ENCODE measurements at regions not wholly inside any gene's neighbourhood (a gene's known extent, or its start where the extent isn't known, plus 50 kb on each side); places are given as distances from the start of the nearest gene placed in this dataset.

DNA sequence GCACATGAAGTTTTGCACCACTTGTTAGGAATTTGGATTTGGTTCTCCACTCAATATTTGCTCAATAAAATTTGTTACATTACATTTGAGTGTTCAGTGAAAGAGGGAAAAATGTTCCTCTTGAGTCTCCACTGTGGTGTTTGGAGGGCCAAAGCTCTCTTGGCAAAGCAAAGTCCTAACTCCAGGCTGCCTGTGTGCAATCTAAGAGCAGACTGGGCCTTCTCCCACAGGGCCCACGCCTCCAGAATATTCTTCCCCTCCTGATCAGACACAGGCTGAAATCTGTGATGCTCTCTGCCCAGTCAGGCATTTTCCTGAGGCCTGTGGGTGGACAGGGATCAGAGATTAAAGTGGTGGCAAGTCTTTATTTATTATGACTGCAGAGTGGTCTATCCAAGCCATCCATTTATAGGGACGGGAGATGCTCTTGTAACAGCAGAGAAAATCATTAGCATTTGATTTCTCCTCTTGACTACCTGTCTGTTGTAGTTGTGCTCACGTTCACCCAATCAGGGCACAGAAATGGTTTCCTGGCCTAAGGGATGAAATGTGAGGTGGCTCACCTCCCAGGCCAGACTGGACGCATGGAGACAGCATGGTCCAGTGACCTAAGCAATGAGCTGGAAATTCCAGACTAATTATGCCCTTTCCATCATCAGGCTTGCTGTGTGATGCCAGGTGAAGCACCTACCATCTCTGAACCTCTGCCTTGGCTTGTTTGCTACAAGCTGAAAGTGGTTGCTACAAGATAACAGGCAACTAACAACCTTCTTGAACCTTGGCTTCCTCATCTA is 147.1 kb upstream of the NRBF2 start:
- Histone ChIP-seq H2BK5ac (ENCODE audit: low read depth, low read length, poor library complexity, severe bottlenecking) (no peak overlapping the region), H4K91ac (ENCODE audit: insufficient read depth, low read depth, low read length) (no peak overlapping the region), H3K9ac (ENCODE audit: low read depth, low read length) (no peak overlapping the region), H3K4ac (ENCODE audit: low read depth, low read length) (no peak overlapping the region), H3K9me1 (ENCODE audit: insufficient read depth, low read length) (no peaks in the 10 kb centered on the region), H3K14ac (replicated peaks; ENCODE audit: low read depth, low read length) (no peak overlapping the region), H3K23ac (ENCODE audit: low read depth, low read length) (no peak overlapping the region), H2BK15ac (ENCODE audit: low read depth, low read length) (no peak overlapping the region), H2BK120ac (ENCODE audit: low read depth, low read length) (no peak overlapping the region), H3K36me3 (ENCODE audit: control insufficient read depth, insufficient read depth, low read length) (no peaks in the 10 kb centered on the region), H2BK20ac (ENCODE audit: low read depth, low read length) (no peak overlapping the region), H2AK9ac (replicated peaks; ENCODE audit: low read depth, low read length, poor library complexity) (no peak overlapping the region), H3K4me1 (ENCODE audit: control insufficient read depth, insufficient read depth, low read length) (no peaks in the 10 kb centered on the region), H3K27ac (ENCODE audit: insufficient read depth, low read length) (no peak overlapping the region), H3K4me3 (ENCODE audit: insufficient read depth, low read depth, low read length) (no peak overlapping the region), H3K56ac (ENCODE audit: extremely low read depth, insufficient read depth, low read length) (no peak overlapping the region), H2AFZ (replicated peaks; ENCODE audit: low read length, poor library complexity) (no peak overlapping the region), H4K8ac (ENCODE audit: low read depth in 2 of 2, low read length in 2 of 2) (no peak overlapping the region), H3K4me2 (ENCODE audit: low read depth, low read length) (no peak overlapping the region), H3K27me3 (ENCODE audit: control insufficient read depth, insufficient read depth, low read length) (0 out of 2 replicates have a peak, but pooled peaks cover 2% of the 10 kb centered on the region), H2AK5ac (ENCODE audit: low read depth, low read length) (no peak overlapping the region), H3K9me3 (ENCODE audit: control insufficient read depth, insufficient read depth, low read length) (no peaks in the 10 kb centered on the region), H4K20me1 (ENCODE audit: insufficient read depth, low read length) (no peaks in the 10 kb centered on the region), H4K5ac (ENCODE audit: low read depth, low read length) (no peak overlapping the region), H3K79me1 (ENCODE audit: low read depth in 1 of 2, low read length in 2 of 2) (no peaks in the 10 kb centered on the region), H3K18ac (ENCODE audit: low read depth, low read length) (no peak overlapping the region)
- TF ChIP-seq MXI1 (IDR thresholded peaks at IDR 0.05; ENCODE audit: borderline replicate concordance, low read depth, low read length) (no peak), RCOR1 (IDR thresholded peaks at IDR 0.05; ENCODE audit: insufficient replicate concordance, low read length) (no peak), RFX5 (IDR thresholded peaks at IDR 0.05; ENCODE audit: low read depth, low read length) (no peak), FOS (IDR thresholded peaks at IDR 0.05; ENCODE audit: low read depth, low read length) (no peak), POLR2A (IDR thresholded peaks at IDR 0.05; ENCODE audit: low read depth, low read length) (no peak), CEBPB (IDR thresholded peaks at IDR 0.05; ENCODE audit: low read depth, low read length) (no peak), NFE2L2 (IDR thresholded peaks at IDR 0.05; ENCODE audit: low read depth, low read length) (no peak), MAFK (IDR thresholded peaks at IDR 0.05; ENCODE audit: low read depth, low read length) (no peak), MAZ (IDR thresholded peaks at IDR 0.05; ENCODE audit: borderline replicate concordance, low read depth, low read length) (no peak), RAD21 (IDR thresholded peaks at IDR 0.05; ENCODE audit: low read length) (no peak), CHD1 (IDR thresholded peaks at IDR 0.05; ENCODE audit: low read depth, low read length) (no peak), BHLHE40 (IDR thresholded peaks at IDR 0.05; ENCODE audit: low read depth, low read length) (no peak), SMC3 (IDR thresholded peaks at IDR 0.05; ENCODE audit: low read depth, low read length) (no peak)
- TF ChIP-seq, protein P1, sequence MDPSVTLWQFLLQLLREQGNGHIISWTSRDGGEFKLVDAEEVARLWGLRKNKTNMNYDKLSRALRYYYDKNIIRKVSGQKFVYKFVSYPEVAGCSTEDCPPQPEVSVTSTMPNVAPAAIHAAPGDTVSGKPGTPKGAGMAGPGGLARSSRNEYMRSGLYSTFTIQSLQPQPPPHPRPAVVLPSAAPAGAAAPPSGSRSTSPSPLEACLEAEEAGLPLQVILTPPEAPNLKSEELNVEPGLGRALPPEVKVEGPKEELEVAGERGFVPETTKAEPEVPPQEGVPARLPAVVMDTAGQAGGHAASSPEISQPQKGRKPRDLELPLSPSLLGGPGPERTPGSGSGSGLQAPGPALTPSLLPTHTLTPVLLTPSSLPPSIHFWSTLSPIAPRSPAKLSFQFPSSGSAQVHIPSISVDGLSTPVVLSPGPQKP (IDR thresholded peaks at IDR 0.05; ENCODE audit: borderline replicate concordance, low read depth, low read length), result no peak
- TF ChIP-seq, protein P2, sequence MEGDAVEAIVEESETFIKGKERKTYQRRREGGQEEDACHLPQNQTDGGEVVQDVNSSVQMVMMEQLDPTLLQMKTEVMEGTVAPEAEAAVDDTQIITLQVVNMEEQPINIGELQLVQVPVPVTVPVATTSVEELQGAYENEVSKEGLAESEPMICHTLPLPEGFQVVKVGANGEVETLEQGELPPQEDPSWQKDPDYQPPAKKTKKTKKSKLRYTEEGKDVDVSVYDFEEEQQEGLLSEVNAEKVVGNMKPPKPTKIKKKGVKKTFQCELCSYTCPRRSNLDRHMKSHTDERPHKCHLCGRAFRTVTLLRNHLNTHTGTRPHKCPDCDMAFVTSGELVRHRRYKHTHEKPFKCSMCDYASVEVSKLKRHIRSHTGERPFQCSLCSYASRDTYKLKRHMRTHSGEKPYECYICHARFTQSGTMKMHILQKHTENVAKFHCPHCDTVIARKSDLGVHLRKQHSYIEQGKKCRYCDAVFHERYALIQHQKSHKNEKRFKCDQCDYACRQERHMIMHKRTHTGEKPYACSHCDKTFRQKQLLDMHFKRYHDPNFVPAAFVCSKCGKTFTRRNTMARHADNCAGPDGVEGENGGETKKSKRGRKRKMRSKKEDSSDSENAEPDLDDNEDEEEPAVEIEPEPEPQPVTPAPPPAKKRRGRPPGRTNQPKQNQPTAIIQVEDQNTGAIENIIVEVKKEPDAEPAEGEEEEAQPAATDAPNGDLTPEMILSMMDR (conservative IDR thresholded peaks at IDR 0.05; ENCODE audit: low read depth, low read length), result no peak
- TF ChIP-seq, protein P3, sequence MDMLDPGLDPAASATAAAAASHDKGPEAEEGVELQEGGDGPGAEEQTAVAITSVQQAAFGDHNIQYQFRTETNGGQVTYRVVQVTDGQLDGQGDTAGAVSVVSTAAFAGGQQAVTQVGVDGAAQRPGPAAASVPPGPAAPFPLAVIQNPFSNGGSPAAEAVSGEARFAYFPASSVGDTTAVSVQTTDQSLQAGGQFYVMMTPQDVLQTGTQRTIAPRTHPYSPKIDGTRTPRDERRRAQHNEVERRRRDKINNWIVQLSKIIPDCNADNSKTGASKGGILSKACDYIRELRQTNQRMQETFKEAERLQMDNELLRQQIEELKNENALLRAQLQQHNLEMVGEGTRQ (IDR thresholded peaks at IDR 0.05; ENCODE audit: low read depth, low read length), result no peak
- dilution Hi-C loops (cut with HindIII; ENCODE audit: low sequenced_read_pairs, unreplicated experiment), result no loop called here
- BruUV-seq (replicated peaks), result no TSS peak
- 0% methylated on average over 1 of the region's 4 CpGs; no CpG with 5 or more reads in 1 of the 2 experiments for whole genome bisulfite sequencing, 2 experiments (ENCODE audit: extremely low coverage in 2 of 2, insufficient read length in 1 of 2)
- no peak for ATAC-seq (ENCODE audit: low read depth)
- intact Hi-C loops (cut with micrococcal nuclease), result no loop called here
- no peak for DNase-seq
- POLR2A ChIA-PET (ENCODE audit: unreplicated experiment), result no interaction called here
- CTCF ChIA-PET, result no interaction called here
- in situ Hi-C loops (cut with MboI; ENCODE audit: low sequenced_read_pairs), result no loop called here

All from IMR-90 (cell line).